Lung (tissue), 11 donors: ENCODE measurements at regions not wholly inside any gene's neighbourhood (a gene's known extent, or its start where the extent isn't known, plus 50 kb on each side); places are given as distances from the start of the nearest gene placed in this dataset.

Source experiments
- ATAC-seq: fragments of 200-7000 bp; cut with Tn5 transposase; one replicate; pipeline ENCODE4 v1.9.1; 2020; ENCODE audit warnings: moderate number of reproducible peaks; ENCODE audit not compliant: insufficient read depth, low FRiP score
- DNase-seq, 3 donors: peaks; one replicate each; pipeline ENCODE4 v3.0.0-alpha.2; 2013 to 2017
- H3K27ac ChIP-seq, 2 donors: one replicate each; pipeline ENCODE4 v1.5.1; 2013; ENCODE audit warnings: mild to moderate bottlenecking in 2 of 2, moderate library complexity in 2 of 2, control low read depth in 1 of 2, inconsistent platforms in 1 of 2, low read depth in 1 of 2, low read length in 1 of 2
- H3K27me3 ChIP-seq, 3 donors: one replicate each; pipeline ENCODE4 v1.5.1; 2013; ENCODE audit warnings: low read length in 2 of 3; ENCODE audit not compliant: control insufficient read depth in 3 of 3, insufficient read depth in 3 of 3
- H3K36me3 ChIP-seq, 4 donors: one replicate each; pipeline ENCODE4 v1.5.1; 2013; ENCODE audit warnings: low read length in 4 of 4, mild to moderate bottlenecking in 1 of 4, moderate library complexity in 1 of 4; ENCODE audit not compliant: control insufficient read depth in 4 of 4, insufficient read depth in 4 of 4
- H3K4me1 ChIP-seq, 5 donors: one replicate each; pipeline ENCODE4 v1.5.1; 2013; ENCODE audit warnings: low read length in 5 of 5, mild to moderate bottlenecking in 2 of 5, moderate library complexity in 1 of 5; ENCODE audit not compliant: control insufficient read depth in 5 of 5, insufficient read depth in 5 of 5
- H3K4me3 ChIP-seq: one replicate; pipeline ENCODE4 v1.5.1; 2013; ENCODE audit warnings: mild to moderate bottlenecking, control low read depth, moderate library complexity
- H3K9ac ChIP-seq, 2 donors: one replicate each; pipeline ENCODE4 v1.5.1; 2013; ENCODE audit warnings: low read length in 2 of 2, control low read depth in 1 of 2; ENCODE audit not compliant: insufficient read depth in 1 of 2
- H3K9me3 ChIP-seq, 4 donors: one replicate each; pipeline ENCODE4 v1.5.1; 2013; ENCODE audit warnings: low read length in 3 of 4, mild to moderate bottlenecking in 1 of 4, moderate library complexity in 1 of 4; ENCODE audit not compliant: control insufficient read depth in 4 of 4, insufficient read depth in 3 of 4
- WGBS, 2 donors: extraction: QIAGEN DNeasy Blood & Tissue Kit; methylation state at CpG; one replicate each; pipeline ENCODE4 v1.1.7; 2013; 5-methylcytosine and 5-hydroxymethylcytosine counted together
- TF ChIP-seq, protein P1 (sequence below): IDR thresholded peaks from 2 replicates; pipeline ENCODE4 v1.5.1; 2012; ENCODE audit warnings: mild to moderate bottlenecking; ENCODE audit errors: control extremely low read depth, extremely low read depth
- donor health status: control.
- donor health status: control.
- donor health status: Bipolar disorder and iron deficiency.
- donor health status: healthy.
- donor health status: DM: yes; HTN: yes; CAD: no.

DNA sequence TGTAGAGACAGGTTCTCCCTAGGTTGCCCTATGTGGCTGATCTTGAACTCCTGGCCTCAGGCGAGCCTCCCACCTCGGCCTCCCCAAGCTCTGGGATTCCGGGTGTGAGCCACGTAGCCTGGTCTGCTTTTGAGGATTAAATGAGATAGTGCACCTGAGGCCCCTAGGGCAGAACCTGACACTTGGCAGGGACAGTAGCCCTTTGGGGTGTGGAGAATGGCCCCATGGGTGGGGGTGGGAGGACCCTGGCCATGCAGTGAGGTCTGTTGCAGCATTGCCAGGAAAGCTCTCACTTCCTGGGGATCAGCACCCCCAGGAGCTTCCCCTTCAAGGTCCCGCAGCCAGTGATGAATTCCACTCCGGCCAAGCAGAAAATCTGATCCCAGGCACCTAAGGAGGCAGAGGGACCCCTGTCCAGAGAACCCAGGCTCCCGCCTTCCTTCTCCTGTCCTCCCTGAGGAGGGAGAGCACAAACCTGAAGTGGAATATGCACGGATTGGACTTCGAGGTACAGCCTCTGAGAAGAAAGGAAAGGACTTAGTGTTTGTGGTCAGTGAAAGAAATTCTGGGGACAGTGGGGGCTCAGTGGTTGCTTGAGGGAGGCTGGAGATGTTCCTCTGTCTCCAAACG, 73.9 kb upstream of the UNC5A start:
- no peak for DNase-seq
- H3K9ac ChIP-seq = no peak overlapping the region
- H3K4me1 ChIP-seq = peaks cover 0 to 11% (median 0%) of the 10 kb centered on the region in 5 donors
- 49 to 59% methylated on average over 10 of the region's 10 CpGs for WGBS, 2 donors
- H3K27ac ChIP-seq = no peak overlapping the region
- TF ChIP-seq, protein P1, sequence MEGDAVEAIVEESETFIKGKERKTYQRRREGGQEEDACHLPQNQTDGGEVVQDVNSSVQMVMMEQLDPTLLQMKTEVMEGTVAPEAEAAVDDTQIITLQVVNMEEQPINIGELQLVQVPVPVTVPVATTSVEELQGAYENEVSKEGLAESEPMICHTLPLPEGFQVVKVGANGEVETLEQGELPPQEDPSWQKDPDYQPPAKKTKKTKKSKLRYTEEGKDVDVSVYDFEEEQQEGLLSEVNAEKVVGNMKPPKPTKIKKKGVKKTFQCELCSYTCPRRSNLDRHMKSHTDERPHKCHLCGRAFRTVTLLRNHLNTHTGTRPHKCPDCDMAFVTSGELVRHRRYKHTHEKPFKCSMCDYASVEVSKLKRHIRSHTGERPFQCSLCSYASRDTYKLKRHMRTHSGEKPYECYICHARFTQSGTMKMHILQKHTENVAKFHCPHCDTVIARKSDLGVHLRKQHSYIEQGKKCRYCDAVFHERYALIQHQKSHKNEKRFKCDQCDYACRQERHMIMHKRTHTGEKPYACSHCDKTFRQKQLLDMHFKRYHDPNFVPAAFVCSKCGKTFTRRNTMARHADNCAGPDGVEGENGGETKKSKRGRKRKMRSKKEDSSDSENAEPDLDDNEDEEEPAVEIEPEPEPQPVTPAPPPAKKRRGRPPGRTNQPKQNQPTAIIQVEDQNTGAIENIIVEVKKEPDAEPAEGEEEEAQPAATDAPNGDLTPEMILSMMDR = no peak
- no peak overlapping the region for H3K4me3 ChIP-seq
- H3K36me3 ChIP-seq = no peaks in the 10 kb centered on the region
- ATAC-seq = no peak
- H3K9me3 ChIP-seq = peaks cover 0 to 9% (median 0%) of the 10 kb centered on the region in 4 donors
- H3K27me3 ChIP-seq = peaks cover 0 to 41% (median 27%) of the 10 kb centered on the region in 3 donors

DNA sequence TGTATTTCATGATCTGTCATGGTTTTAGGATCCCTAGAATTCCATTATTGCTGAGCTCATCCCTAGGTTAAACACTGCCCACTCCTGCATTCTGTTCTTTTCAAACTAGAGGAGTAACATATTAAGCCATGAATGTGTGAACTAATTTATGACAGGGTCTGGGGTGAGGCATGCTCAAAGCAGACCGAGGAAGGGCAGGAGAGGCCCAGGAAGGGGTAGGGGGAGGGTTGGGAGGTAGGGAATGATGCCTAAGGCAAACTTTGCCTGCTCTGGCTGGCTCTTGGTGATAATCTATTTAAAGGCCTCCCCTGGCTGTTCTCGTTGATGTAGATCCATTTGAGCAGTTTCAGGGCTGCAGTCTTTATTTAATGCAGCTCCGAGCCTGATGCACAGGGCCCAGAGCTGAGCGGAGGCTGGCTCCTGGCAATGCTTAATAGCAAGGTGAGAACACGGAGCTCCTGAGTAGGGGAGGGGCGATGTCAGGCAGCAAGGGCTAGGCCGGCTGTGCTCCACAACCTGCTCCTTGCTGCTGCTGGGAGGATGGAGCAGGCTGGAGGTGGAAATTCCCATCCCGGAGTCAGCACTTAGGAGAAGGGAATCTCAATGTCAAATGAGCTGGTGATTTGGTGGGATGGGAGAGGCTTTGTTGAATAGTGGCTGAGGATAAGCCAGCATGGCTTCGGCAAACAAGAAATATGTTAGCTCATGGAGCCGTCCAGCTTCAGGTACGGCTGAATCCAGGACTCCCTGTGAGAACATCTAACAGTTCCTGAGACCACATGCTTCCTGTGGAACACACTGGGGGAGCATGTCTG, 73.2 kb upstream of the UNC5A start:
- H3K36me3 ChIP-seq = no peaks in the 10 kb centered on the region
- no peak overlapping the region for H3K4me3 ChIP-seq
- peaks cover 0 to 43% (median 33%) of the 10 kb centered on the region in 3 donors for H3K27me3 ChIP-seq
- peaks cover 0 to 8% (median 0%) of the 10 kb centered on the region in 5 donors for H3K4me1 ChIP-seq
- ATAC-seq (no peak), DNase-seq (no peak)
- TF ChIP-seq, protein P1 = no peak
- peaks cover 0 to 11% (median 0%) of the 10 kb centered on the region in 4 donors for H3K9me3 ChIP-seq
- H3K27ac ChIP-seq = no peak overlapping the region
- 62 to 65% methylated on average over 11 of the region's 11 CpGs for WGBS, 2 donors
- H3K9ac ChIP-seq = no peak overlapping the region

DNA sequence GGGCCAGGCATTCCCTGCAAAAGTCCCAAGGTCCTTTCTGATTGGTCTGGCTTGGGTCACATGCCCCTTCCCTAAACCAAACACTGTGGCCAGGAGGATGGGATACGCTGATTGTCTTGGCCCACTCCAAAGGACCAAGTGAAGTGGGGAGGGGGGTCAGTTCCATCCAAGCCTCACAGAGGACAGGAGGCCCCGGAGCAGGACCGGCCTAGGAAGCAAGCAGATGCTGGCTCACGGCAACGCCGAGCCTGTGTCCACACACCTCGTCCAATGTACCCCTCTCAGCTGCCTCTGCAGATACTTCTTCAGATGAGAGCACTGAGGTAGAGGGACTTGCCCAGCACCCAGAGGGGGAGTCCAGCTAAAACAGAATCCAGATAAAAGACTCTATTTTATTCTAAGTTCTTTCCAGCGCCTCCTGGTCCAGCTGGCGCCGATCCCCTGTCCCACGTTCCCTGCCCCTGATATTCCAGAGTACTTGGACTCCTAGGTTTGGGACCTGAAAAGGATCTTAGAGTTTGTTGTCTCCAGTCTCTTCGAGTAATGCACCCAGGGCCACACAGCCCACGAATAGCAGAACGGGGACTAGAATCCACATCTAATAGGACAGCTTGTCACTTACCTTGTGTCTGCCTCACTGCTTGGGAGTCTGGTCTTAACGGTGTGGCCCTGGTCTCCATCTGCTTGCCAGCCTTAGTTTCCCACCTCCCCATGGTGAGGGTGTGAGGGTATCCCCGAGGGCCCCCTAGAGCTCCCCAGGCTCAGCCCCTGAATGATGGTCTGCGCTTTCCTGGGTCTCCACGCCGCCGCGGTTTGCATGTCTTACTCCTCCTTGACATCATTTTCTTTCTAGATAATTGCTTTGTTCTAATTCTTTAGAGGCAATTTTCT, 72.4 kb upstream of the UNC5A start:
- no peak for ATAC-seq
- Histone ChIP-seq H3K9me3 (peaks cover 0 to 16% (median 0%) of the 10 kb centered on the region in 4 donors), H3K4me1 (peaks cover 0 to 8% (median 0%) of the 10 kb centered on the region in 5 donors), H3K27ac (no peak overlapping the region), H3K9ac (no peak overlapping the region), H3K36me3 (no peaks in the 10 kb centered on the region), H3K4me3 (no peak overlapping the region), H3K27me3 (peaks cover 0 to 45% (median 41%) of the 10 kb centered on the region in 3 donors)
- TF ChIP-seq, protein P1 = no peak
- WGBS, 2 donors = 78 to 83% methylated on average over 21 of the region's 21 CpGs
- DNase-seq = no peak
